Stomach smooth muscle (tissue), 2 donors: ENCODE measurements at regions not wholly inside any gene's neighbourhood (a gene's known extent, or its start where the extent isn't known, plus 50 kb on each side); places are given as distances from the start of the nearest gene placed in this dataset.
"Not testable (repeated sequence)": the region's sequence is repeated elsewhere in the genome, so short reads cannot be mapped to it uniquely, and the experiment has no call there.

Experiments
- H3K27ac ChIP-seq: one replicate; pipeline ENCODE4 v1.7.0; 2013; ENCODE audit warnings: mild to moderate bottlenecking, low read length, inconsistent platforms
- H3K27me3 ChIP-seq, 2 donors: one replicate each; pipeline ENCODE4 v1.7.0; 2013; ENCODE audit warnings: low read length in 2 of 2; ENCODE audit not compliant: insufficient read depth in 2 of 2, control insufficient read depth in 1 of 2
- H3K36me3 ChIP-seq, 2 donors: one replicate each; pipeline ENCODE4 v1.7.0; 2013; ENCODE audit warnings: low read length in 2 of 2; ENCODE audit not compliant: control insufficient read depth in 2 of 2, insufficient read depth in 2 of 2
- H3K4me1 ChIP-seq: one replicate; pipeline ENCODE4 v1.7.0; 2013; ENCODE audit warnings: low read length; ENCODE audit not compliant: control insufficient read depth, insufficient read depth
- H3K4me3 ChIP-seq, 2 donors: one replicate each; pipeline ENCODE4 v1.7.0; 2013; ENCODE audit warnings: low read length in 2 of 2
- H3K9ac ChIP-seq, 2 donors: one replicate each; pipeline ENCODE4 v1.7.0; 2013; ENCODE audit warnings: low read length in 2 of 2, mild to moderate bottlenecking in 1 of 2
- H3K9me3 ChIP-seq, 2 donors: one replicate each; pipeline ENCODE4 v1.7.0; 2013; ENCODE audit warnings: low read length in 2 of 2; ENCODE audit not compliant: control insufficient read depth in 2 of 2
- donor health status: healthy.
- donor health status: Pancreatic carcinoma.

DNA sequence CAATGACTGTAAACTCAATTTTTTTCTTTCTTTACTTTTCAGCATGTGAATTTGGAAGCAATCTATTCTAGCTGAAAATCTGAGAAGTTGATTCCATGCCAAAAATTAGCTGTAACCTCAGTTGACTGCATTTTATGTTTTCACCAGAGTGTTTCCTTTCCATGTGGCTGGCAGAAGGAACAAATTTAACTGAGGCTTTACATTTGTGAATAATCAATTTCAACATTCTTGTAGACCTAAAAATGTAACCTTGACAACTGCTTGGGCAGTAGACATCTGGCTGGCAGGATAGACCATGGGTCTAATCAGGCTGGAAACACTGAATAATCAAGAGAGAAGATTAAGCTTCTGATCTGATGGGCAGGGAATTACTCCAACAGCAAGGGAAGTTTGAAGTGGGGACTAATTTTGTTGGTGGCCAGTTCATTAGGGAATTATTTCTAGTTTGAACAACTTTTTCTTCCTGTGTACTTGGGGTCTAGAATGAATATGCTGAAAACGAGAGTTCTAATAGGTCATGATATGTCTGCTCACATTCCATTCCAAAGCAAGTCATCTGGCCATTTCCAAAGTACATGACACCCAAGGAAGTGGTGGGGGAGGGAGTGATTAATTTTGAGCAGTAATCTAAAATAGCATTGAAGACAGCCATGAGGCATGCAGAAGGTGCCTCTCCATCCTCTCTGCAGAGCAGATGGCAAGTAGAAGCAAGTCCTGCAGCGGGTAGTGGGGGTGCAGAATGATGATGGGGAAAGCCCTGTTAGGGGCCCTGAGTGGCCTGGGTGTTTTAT is 68.2 kb downstream of the ATP23 start:
- H3K9me3 ChIP-seq = peaks cover 0 to 6% of the 10 kb centered on the region in 2 donors
- no peak overlapping the region for H3K9ac ChIP-seq
- no peak overlapping the region for H3K4me3 ChIP-seq
- H3K27ac ChIP-seq = no peak overlapping the region
- no peaks in the 10 kb centered on the region for H3K27me3 ChIP-seq
- H3K36me3 ChIP-seq = no peaks in the 10 kb centered on the region
- peaks cover 9% of the 10 kb centered on the region for H3K4me1 ChIP-seq

DNA sequence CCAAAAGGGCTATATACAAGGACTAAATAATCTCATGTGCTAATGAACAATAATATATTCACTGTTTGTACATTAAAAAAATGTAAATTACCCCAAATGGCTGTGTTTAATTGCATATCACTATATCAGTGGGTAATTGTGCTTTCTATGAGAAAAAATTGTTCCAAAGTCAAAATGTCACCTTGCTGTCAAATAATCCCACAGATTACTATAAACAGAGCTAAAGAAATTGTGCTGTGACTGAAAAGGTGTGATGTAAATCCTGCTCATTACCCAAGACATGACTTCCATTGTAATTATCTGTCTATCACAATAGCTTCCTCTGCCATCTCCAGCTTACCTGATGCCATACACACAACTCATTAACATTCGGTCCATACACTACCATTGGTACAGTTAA is 70.3 kb downstream of the ATP23 start:
- peaks cover 0 to 6% of the 10 kb centered on the region in 2 donors for H3K9me3 ChIP-seq
- no peaks in the 10 kb centered on the region for H3K36me3 ChIP-seq
- no peak overlapping the region for H3K9ac ChIP-seq
- peaks cover 9% of the 10 kb centered on the region for H3K4me1 ChIP-seq
- no peak overlapping the region for H3K4me3 ChIP-seq
- H3K27ac ChIP-seq = no peak overlapping the region
- no peaks in the 10 kb centered on the region for H3K27me3 ChIP-seq

DNA sequence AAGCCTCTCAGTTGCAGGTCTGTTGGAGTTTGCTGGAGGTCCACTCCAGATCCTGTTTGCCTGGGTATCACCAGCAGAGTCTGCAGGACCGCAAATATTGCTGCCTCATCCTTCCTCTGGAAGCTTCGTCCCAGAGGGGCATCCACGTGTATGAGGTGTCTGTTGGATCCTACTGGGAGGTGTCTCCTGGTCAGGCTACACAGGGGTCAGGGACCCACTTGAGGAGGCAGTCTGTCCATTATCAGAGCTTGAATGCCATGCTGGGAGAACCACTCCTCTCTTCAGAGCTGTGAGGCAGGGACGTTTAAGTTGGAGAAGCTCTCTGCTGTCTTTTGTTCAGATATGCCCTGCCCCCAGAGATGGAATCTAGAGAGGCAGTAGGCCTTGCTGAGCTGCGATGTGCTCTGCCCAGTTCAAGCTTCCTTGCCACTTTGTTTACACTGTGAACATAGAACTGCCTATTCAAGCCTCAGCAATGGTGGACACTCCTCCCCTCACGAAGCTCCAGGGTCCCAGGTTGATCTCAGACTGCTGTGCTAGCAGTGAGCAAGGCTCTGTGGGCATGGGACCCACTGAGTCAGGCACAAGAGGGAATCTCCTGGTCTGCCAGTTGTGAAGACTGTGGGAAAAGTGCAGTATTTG is 81.1 kb downstream of the ATP23 start:
- not testable (repeated sequence) for H3K9ac ChIP-seq, H3K27ac ChIP-seq, H3K9me3 ChIP-seq, H3K27me3 ChIP-seq, H3K4me3 ChIP-seq, H3K36me3 ChIP-seq
- peaks cover 20% of the 10 kb centered on the region for H3K4me1 ChIP-seq

DNA sequence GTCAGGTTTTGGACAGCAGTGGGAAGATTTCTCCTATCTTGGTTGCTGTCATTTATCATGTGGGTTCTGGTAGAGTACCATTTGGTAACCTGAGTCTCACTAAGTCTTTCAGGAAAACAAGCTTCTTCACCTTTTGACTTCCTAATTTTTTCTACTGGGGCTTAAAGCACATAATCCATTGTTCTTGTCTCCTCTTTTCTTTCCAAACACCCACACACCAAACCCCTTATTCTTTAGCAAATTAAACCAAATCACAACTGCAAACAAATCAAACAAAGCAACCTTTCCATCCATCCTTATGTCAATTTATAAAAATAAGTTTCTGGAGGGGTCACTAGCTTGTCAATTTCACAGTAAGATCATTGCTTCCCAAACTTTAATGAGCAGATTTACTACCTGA is 84.1 kb downstream of the ATP23 start:
- Histone ChIP-seq H3K4me3 (no peak overlapping the region), H3K27ac (no peak overlapping the region), H3K9ac (no peak overlapping the region), H3K27me3 (no peaks in the 10 kb centered on the region), H3K9me3 (peaks cover 2 to 4% of the 10 kb centered on the region in 2 donors), H3K4me1 (peaks cover 25% of the 10 kb centered on the region), H3K36me3 (no peaks in the 10 kb centered on the region)

DNA sequence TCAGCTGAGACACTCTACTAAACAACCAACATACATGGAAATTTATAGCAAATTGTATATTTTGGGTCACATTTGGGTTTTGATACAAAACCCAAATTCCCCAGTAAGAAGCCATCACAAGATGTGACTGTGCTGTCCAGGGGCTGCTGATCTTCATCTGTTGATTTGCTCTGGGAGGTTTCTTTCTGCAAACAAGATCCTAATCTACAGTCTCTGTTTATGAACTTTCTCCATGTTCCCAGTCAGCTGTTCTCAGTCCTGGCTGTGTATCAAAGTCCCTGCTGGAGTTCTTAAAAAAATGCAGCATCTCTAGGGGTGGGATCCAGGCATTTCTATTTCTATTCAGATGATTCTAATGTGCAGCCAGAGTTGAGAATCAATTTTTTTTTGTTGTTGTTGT is 85.1 kb downstream of the ATP23 start:
- H3K4me1 ChIP-seq = peaks cover 28% of the 10 kb centered on the region
- peak overlapping the region; percentile 66 for H3K27ac ChIP-seq
- H3K36me3 ChIP-seq = no peaks in the 10 kb centered on the region
- no peak overlapping the region for H3K4me3 ChIP-seq
- peaks cover 3 to 6% of the 10 kb centered on the region in 2 donors for H3K9me3 ChIP-seq
- no peak overlapping the region for H3K9ac ChIP-seq
- H3K27me3 ChIP-seq = no peaks in the 10 kb centered on the region

DNA sequence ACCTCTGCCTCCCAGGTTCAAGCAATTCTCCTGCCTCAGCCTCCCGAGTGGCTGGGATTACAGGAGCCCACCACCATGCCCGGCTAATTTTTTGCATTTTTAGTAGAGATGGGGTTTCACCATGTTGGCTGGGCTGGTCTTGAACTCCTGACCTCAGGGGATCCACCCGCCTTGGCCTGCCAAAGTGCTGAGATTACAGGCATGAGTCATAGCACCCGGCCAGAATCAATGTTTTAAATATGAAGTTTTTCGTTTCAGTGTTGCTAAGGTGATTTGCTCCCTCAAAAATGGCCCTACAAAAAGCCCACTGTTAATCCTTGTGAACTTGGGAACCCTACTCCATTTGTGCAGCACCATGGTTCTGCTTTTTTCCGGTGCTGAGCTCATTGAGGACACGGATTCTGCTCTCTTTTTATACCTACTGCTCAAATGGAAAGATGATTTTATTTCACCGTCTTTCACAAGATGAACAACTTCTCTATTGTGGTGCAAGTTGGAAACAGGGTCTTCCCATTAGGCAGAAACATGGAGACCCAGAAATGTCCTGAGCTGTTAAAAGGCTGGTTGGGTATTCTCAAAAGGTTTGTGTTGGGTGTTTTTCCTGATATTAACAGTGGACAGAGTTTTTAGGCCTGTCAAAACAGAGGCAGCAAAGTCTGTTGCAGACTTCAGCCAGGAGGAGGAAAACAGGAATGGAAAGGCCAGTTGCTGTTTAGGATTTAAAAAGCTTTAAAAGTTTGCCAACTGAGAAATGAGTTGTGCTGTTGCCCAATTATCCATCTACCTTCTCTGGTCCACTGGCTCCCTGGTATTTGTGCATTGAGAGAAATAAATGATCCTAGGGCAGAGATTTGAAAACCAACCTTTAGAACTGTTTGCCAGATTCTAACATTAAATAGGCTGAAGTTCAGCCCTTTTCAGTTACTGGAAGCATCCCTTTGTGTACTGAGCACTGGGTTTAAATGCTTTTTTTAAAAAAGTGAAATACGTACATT is 85.8 kb downstream of the ATP23 start:
- Histone ChIP-seq H3K4me1 (peaks cover 28% of the 10 kb centered on the region), H3K9ac (no peak overlapping the region), H3K27ac (peak overlapping the region; percentile 66), H3K4me3 (no peak overlapping the region), H3K36me3 (no peaks in the 10 kb centered on the region), H3K27me3 (no peaks in the 10 kb centered on the region), H3K9me3 (peaks cover 3 to 6% of the 10 kb centered on the region in 2 donors)

DNA sequence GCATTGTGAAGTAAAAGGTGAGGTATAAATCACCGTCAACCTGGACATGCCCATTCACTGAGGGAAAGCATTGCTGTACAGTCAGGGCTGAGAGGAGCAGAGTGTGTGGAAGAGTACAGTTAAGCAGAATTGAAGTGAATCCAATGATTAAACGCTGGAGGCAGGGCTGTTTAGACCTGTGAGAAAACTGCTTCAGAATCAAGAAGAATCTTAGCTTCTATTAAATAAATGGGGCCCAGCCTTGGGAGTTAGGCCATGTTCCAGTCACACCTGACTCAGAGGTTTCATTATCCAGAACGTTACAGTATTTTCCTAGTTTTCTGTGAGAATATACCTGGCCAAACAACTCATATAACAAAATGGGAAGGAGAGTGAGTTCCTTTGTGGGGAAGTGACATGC is 86.9 kb downstream of the ATP23 start:
- Histone ChIP-seq H3K9me3 (peaks cover 3 to 6% of the 10 kb centered on the region in 2 donors), H3K9ac (no peak overlapping the region), H3K4me1 (peaks cover 28% of the 10 kb centered on the region), H3K27ac (peak overlapping the region; percentile 24), H3K36me3 (no peaks in the 10 kb centered on the region), H3K4me3 (no peak overlapping the region), H3K27me3 (no peaks in the 10 kb centered on the region)

DNA sequence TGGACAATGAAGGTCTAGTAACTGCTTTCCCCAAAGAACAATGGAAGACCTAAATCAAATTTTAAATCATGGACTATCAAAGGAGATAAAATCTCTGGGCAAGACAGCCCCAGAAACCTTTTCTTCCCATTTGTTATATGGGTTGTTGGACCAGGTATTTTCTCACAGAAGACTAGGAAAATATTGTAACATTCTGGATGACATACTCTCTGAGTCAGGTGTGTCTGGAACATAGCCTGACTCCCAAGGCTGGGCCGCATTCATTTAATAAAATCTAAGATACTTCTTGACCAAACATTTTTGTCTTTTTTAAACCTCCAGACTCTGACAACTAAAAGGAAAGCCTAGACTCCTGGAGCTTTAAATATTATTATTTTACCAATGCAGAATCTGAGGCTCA is 87.9 kb downstream of the ATP23 start:
- no peak overlapping the region for H3K27ac ChIP-seq
- no peaks in the 10 kb centered on the region for H3K27me3 ChIP-seq
- peaks cover 28% of the 10 kb centered on the region for H3K4me1 ChIP-seq
- H3K36me3 ChIP-seq = no peaks in the 10 kb centered on the region
- no peak overlapping the region for H3K9ac ChIP-seq
- H3K9me3 ChIP-seq = peaks cover 3 to 6% of the 10 kb centered on the region in 2 donors
- H3K4me3 ChIP-seq = no peak overlapping the region

DNA sequence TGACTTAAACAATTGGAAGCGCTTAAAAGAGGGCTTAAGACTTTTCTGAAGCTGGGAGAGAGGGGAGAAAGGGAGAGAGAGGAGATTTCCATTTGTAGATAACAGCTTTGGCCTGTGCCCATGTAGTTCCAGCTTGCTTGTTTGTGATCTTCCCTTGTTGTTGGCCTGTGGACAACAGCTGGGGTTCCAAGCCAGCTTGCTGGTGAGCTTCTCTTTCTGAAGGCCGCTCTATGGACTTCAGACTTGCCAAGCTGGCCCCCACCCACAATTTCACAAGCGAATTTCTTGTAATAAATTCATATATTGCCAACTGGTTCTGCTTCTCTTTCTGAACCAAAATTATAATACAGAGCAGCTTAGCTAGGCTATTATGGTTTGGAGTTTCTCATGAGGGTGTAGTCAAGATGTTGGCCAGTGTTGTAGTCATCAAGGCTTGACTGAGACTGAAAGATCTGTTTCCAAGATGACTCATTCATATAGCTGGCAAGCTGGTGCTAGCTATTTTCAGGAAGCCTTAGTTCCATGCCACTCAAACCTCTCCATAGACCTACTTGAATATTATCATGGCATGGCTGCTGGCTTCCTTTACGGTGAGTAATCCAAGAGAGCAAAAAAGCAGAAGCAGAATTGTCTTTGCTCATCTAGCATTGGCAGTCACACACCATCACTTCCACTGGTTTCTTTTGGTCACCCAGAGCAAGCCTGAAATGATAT is 89.4 kb downstream of the ATP23 start:
- H3K4me1 ChIP-seq = peaks cover 24% of the 10 kb centered on the region
- no peak overlapping the region for H3K27ac ChIP-seq
- no peak overlapping the region for H3K9ac ChIP-seq
- peaks cover 3 to 6% of the 10 kb centered on the region in 2 donors for H3K9me3 ChIP-seq
- H3K4me3 ChIP-seq = no peak overlapping the region
- no peaks in the 10 kb centered on the region for H3K36me3 ChIP-seq
- no peaks in the 10 kb centered on the region for H3K27me3 ChIP-seq

DNA sequence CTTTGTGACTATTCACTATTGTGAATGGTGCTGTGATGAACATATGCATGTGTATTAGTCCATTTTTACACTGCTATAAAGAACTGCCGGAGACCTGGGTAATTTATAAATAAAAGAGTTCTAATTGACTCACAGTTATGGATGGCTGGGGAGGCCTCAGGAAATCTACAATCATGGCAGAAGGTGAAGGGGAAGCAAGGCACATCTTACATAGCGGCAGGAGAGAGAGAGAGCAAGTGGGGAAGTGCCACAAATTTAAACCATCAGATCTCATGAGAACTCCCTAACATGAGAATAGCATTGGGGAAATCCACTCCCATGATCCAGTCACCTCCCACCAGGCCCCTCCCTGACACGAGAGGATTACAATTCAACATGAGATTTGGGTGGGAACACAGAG is 90.8 kb downstream of the ATP23 start:
- Histone ChIP-seq H3K27ac (no peak overlapping the region), H3K36me3 (no peaks in the 10 kb centered on the region), H3K9ac (no peak overlapping the region), H3K4me3 (no peak overlapping the region), H3K9me3 (peaks cover 3 to 6% of the 10 kb centered on the region in 2 donors), H3K4me1 (peaks cover 11% of the 10 kb centered on the region), H3K27me3 (no peaks in the 10 kb centered on the region)
